ENCODE measurements at regions not wholly inside any gene's neighbourhood (a gene's known extent, or its start where the extent isn't known, plus 50 kb on each side); places are given as distances from the start of the nearest gene placed in this dataset.

GRCh38 chr2:123737371-123737770, 287.7 kb upstream of the CNTNAP5 start:
- FAIRE-seq = no peak
- DNase-seq (ENCODE audit: insufficient read length, low spot score) = no peak
- TF ChIP-seq CTCF (IDR thresholded peaks at IDR 0.05; ENCODE audit: insufficient read depth, missing control alignments) = no peak

- no peak for DNase-seq (ENCODE audit: insufficient read length, low spot score)
- no peak for TF ChIP-seq CTCF (IDR thresholded peaks at IDR 0.05; ENCODE audit: insufficient read depth, missing control alignments)
- FAIRE-seq = no peak
Measured at GRCh38 chr2:123738643-123739042, 286.4 kb upstream of the CNTNAP5 start.

GRCh38 chr2:123746006-123746405, 279.1 kb upstream of the CNTNAP5 start:
- DNase-seq (ENCODE audit: insufficient read length, low spot score) = no peak
- no peak for TF ChIP-seq CTCF (IDR thresholded peaks at IDR 0.05; ENCODE audit: insufficient read depth, missing control alignments)
- no peak for FAIRE-seq

- FAIRE-seq (no peak), DNase-seq (ENCODE audit: insufficient read length, low spot score) (no peak)
- TF ChIP-seq CTCF (IDR thresholded peaks at IDR 0.05; ENCODE audit: insufficient read depth, missing control alignments) = no peak
Measured at GRCh38 chr2:123747326-123747725, 277.8 kb upstream of the CNTNAP5 start.

GRCh38 chr2:123762221-123762620, 262.9 kb upstream of the CNTNAP5 start:
- DNase-seq (ENCODE audit: insufficient read length, low spot score) (no peak), FAIRE-seq (no peak)
- TF ChIP-seq CTCF (IDR thresholded peaks at IDR 0.05; ENCODE audit: insufficient read depth, missing control alignments) = no peak

- TF ChIP-seq CTCF (IDR thresholded peaks at IDR 0.05; ENCODE audit: insufficient read depth, missing control alignments) = no peak
- DNase-seq (ENCODE audit: insufficient read length, low spot score) (no peak), FAIRE-seq (no peak)
Measured at GRCh38 chr2:123768233-123768632, 256.9 kb upstream of the CNTNAP5 start.

- no peak for TF ChIP-seq CTCF (IDR thresholded peaks at IDR 0.05; ENCODE audit: insufficient read depth, missing control alignments)
- DNase-seq (ENCODE audit: insufficient read length, low spot score) (no peak), FAIRE-seq (no peak)
Measured at GRCh38 chr2:123769001-123769400, 256.1 kb upstream of the CNTNAP5 start.

Measured in D721Med (cell line).